D341Med (cell line): ENCODE measurements at regions not wholly inside any gene's neighbourhood (a gene's known extent, or its start where the extent isn't known, plus 50 kb on each side); places are given as distances from the start of the nearest gene placed in this dataset.
A peak's percentile ranks its signal among the peaks of the same experiment; 100 is the strongest.

Experiments
- DNase-seq: peaks from one replicate; pipeline ENCODE4 v3.0.0; 2012; ENCODE audit warnings: low spot score

DNA sequence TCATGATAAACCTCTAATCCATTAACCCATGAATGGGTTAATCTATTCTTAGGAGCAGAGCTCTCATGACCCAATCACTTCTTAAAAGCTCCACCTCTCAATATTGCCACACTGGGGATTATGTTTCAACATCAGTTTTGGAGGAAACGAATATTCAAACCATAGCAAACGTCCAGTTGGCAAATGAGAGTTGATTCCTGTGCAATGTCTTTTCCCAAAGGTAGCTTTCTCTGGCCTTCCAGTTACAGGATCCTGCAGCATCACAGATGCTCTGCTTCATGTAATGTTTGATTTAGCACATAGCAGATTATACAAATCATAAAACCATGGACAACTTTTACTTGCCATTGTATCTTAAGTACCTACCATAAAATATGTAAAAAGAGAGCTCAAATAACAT lies 481.0 kb downstream of the TNS1 start:
- DNase-seq = no peak

- no peak for DNase-seq
Observed at GRCh38 chr2:217520356-217521010, 482.3 kb downstream of the TNS1 start.

GRCh38 chr2:217517402-217517801 lies 485.4 kb downstream of the TNS1 start:
- DNase-seq = no peak

DNA sequence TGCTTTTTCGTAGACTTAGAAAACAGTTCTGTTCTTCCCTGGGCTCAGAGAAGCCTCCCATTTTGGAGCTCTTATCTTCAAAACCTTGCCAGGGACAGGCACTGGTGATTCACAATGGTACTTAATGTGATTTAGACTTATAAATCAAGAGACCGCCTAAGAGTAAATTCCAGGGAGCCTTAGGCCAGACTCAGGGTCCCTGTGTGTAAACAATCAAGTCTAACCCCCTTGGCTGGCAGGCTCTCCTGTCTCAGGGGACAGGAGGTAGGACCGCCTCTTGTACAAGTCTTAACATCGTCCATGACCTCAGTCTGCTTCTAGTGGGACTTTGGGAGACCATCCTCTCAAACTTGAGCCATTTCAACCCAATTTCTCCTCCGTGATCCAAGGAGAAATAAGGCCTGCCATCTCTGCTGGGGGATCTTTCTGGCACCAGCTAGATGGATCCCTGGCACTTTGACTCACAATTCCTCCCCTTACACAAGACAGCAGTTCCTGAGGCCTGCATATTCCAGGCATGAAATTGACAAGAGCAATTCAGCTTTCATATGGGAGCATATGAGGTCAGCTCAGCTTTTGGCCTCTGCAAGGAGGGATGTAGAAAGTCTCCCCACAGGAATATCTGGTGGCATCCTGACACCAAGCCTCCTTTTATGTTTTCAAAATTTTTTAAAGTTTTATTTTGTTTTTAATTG lies 487.0 kb downstream of the TNS1 start:
- DNase-seq = no peak

- DNase-seq = no peak
Observed at GRCh38 chr2:217513258-217513657, 489.5 kb downstream of the TNS1 start.

GRCh38 chr2:217512728-217513127 lies 490.1 kb downstream of the TNS1 start:
- DNase-seq = no peak

DNA sequence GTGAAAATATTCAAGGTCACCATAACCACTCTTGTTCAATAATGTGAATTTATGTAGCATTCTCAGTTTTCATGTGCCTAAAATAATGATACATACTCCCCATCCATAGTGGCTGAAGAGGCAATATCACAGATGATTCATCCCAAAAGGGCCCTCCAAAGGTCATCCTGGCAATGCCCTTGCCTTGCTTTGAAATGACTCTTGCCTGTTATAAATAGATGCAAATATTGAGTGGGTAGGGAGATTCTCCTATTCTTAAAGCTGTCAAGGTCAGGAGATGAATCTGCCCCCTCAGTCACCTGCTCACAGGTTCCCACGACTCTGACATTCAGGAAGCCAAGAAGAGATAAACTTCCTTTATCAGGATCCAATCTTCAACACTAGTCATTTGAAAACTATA lies 490.5 kb downstream of the TNS1 start:
- DNase-seq = no peak

DNA sequence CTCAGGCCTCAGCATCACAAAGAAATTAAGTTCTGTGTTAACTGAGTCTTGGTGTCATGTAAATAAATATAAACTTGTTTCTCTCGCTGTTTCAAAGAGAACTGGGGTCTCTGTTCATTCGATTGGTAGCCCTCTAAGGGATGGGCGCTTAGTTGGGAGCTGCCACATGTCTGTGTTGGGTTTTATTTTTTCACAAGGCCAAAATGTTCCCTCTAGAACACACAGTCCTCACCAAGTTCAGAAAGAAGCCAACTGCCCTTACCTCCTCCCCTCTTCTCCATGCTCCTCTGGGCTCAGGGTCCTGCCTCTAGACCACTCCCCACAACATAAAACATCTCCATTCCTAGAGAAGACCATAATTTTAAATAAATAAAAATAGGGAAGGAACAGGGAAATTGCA lies 490.9 kb downstream of the TNS1 start:
- no peak for DNase-seq

- DNase-seq = peak; percentile 73
Observed at GRCh38 chr2:217510771-217511291, 492.0 kb downstream of the TNS1 start.

DNA sequence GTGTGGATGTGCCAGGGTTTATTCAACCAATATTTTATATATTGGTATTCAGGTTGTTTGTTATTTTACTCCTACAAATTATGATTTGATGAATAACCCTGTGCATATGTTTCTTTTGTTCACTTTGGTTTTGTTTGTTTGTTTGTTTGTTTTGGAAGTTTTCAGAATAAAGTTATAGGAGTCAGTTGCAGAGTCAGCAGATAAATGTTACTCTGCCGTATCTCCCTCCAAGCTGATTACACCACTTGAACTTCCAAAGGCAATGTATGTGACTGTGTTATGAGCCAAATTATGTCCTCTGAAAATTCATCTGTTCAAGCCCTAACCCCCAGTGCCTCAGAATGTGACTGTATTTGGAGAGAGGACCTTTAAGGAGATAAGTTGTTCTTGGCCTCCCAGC lies 497.5 kb downstream of the TNS1 start:
- no peak for DNase-seq

GRCh38 chr2:217501887-217502286 lies 500.9 kb downstream of the TNS1 start:
- DNase-seq = no peak

DNA sequence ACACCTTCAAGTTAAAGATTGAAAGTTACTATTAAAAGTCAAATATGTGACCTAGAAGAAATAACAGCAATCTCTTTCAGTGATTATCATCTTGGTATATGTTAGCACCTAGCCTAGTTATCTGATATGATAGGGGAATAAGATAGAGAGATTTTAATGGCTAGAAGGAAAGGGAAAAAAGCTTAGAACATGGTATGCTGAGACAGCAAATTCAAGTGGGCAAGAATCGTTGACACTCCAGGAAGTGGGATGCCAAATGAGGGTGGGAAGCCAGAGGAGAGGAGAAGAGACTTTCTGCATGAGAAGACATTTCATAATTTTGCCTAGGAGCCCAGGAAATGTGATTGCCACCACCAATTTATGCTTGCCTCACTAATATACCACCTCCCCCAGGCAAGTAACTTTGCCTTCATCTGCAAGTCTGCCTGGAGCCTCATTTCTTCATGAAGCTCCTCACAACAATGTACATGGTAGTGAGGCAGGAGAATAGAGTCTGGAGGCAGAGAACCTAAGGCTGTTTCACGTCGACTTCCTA lies 504.9 kb downstream of the TNS1 start:
- DNase-seq = no peak

DNA sequence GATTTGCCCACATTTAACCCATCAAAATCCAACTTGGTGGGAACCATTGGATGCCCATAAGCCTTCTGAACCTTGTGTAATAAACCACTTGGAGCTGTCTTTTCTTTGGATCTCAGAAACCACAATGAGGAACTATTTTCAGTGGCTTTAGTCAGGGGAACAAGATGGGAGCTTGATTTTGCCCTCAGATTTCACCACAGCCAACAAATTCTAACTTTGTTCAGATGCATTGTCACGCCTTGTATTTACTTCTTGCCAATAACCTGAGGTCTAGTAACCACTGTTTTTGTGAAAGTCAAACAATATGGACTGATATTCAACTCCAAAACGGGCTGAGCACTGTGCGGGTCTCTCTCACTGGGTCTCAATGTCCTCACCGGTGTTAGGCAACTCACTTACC lies 508.2 kb downstream of the TNS1 start:
- DNase-seq = no peak

- no peak for DNase-seq
Observed at GRCh38 chr2:217491271-217491670, 511.5 kb downstream of the TNS1 start.

DNA sequence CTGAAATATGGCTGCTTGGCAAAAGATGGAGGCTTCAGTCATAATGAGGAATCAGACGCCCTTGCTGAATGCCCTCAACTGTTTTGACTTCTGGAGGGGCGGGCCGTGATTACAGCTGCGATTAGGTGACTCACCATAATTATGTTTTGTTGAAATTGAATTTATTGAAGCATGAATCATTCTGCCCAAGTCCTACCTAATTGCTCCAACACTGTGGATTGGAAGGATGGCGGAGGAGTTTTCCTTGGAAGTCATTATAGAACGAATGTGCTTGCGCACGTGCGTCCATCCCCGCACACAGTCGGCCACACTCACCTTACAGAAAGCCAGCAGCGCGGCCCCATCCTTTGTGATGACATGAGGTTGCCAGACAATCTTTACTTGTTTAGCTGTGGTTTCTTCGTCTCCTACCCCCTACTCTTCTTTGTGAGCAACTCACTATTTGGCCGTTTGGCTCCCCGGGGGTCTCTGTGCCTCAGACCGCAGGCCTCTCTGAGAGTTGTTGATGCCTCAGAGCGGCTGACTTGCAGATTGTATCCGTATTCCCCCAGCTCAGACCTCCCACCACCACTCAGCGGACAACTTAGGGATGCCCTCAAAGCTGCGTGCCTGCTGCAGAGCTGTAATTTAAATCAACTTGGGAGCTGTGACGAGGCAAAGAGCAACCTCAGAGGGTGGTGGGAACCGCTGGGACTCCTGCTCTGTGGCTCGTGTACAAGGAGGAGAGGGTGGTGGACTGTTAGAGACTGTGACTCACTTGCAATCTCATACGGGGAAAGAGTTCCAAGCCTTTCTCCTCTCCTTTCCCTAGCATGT lies 513.4 kb downstream of the TNS1 start:
- no peak for DNase-seq

- DNase-seq = no peak
Observed at GRCh38 chr2:217484046-217484445, 518.7 kb downstream of the TNS1 start.

DNA sequence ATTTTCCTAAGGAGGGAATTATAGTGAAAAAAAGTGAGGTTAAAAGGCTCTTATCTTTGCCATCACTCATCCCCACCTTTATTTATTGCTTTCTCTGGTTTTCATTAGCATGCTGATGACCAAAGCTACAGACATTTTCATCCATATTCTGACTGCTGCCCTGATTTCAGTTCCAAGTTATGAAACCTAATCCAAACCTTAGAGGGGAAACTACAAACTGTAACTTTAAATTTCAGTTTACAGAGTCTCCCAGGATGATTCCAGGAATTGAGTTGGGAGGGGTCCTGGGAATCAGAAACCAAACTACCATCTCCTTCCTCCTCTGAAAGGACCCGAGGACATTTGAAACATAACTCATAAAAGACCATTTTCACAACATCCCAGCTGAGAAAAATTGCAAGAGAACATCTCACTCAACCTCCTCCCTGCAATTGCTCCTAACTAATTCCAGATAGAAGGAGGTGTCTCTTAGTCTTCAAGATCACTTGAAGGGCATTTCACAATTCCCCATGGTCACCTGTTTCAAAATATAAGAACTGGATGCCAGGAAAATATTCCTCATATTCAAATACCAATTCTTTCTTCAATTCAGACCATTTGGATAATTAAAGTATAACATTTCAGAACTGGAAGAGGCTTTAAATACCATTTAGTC lies 520.6 kb downstream of the TNS1 start:
- no peak for DNase-seq

DNA sequence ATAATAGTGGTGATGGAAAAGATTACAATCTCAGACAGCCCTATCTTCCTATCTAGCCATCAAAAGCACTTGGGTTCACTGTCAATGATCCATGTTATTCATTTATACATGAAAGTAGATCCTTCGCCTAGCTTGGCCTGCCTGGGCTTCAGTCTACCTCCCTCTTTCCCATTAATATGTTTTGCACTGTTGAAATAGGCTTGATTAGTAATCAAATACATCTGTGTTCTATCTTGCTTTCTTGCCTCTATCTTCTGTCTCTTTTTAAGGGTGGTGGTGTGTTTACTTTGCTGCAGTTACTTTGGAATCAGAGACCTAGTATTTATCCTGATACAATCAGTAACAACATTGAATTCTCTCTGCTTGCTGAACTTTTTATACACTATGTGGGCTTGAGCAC lies 521.2 kb downstream of the TNS1 start:
- DNase-seq = no peak

GRCh38 chr2:217479566-217479965 lies 523.2 kb downstream of the TNS1 start:
- DNase-seq = no peak

- no peak for DNase-seq
Observed at GRCh38 chr2:217478831-217479455, 523.9 kb downstream of the TNS1 start.

- no peak for DNase-seq
Observed at GRCh38 chr2:217477583-217477982, 525.2 kb downstream of the TNS1 start.

GRCh38 chr2:217475791-217476190 lies 527.0 kb downstream of the TNS1 start:
- no peak for DNase-seq
